ENCODE measurements at regions not wholly inside any gene's neighbourhood (a gene's known extent, or its start where the extent isn't known, plus 50 kb on each side); places are given as distances from the start of the nearest gene placed in this dataset.

- Mint-ChIP-seq H3K27ac (no peak overlapping the region), H3K36me3 (ENCODE audit: low read depth) (no peaks in the 10 kb centered on the region), H3K4me3 (no peak overlapping the region), H3K27me3 (no peaks in the 10 kb centered on the region), H3K9me3 (no peaks in the 10 kb centered on the region), H3K4me1 (ENCODE audit: low read depth) (no peaks in the 10 kb centered on the region)
- H3K4me3 ChIP-seq (ENCODE audit: low read length), result no peak overlapping the region
- no peaks in the 10 kb centered on the region for H3K4me1 ChIP-seq (ENCODE audit: insufficient read depth, low read length)
- POLR2A ChIA-PET, result no interaction called here
- no peaks in the 10 kb centered on the region for H3K36me3 ChIP-seq (ENCODE audit: insufficient read depth, low read length)
- TF ChIP-seq, protein P1, sequence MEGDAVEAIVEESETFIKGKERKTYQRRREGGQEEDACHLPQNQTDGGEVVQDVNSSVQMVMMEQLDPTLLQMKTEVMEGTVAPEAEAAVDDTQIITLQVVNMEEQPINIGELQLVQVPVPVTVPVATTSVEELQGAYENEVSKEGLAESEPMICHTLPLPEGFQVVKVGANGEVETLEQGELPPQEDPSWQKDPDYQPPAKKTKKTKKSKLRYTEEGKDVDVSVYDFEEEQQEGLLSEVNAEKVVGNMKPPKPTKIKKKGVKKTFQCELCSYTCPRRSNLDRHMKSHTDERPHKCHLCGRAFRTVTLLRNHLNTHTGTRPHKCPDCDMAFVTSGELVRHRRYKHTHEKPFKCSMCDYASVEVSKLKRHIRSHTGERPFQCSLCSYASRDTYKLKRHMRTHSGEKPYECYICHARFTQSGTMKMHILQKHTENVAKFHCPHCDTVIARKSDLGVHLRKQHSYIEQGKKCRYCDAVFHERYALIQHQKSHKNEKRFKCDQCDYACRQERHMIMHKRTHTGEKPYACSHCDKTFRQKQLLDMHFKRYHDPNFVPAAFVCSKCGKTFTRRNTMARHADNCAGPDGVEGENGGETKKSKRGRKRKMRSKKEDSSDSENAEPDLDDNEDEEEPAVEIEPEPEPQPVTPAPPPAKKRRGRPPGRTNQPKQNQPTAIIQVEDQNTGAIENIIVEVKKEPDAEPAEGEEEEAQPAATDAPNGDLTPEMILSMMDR (IDR thresholded peaks at IDR 0.05), result no peak
- CTCF ChIA-PET, result no interaction called here
- DNase-seq (no peak), ATAC-seq (ENCODE audit: poor library complexity) (no peak)
- intact Hi-C loops (cut with DNase I, micrococcal nuclease), result no loop called here
- H3K9me3 ChIP-seq (ENCODE audit: control insufficient read depth in 1 of 2, insufficient read depth in 1 of 2, low read length in 2 of 2), result no peaks in the 10 kb centered on the region
- H3K27me3 ChIP-seq (ENCODE audit: control insufficient read depth in 1 of 2, insufficient read depth in 2 of 2, low read length in 2 of 2), result no peaks in the 10 kb centered on the region
- no peak overlapping the region for H3K27ac ChIP-seq (ENCODE audit: low read depth in 1 of 2, low read length in 2 of 2)
Measured at GRCh38 chr11:28476864-28477263, 368.7 kb downstream of the METTL15 start.

- H3K9me3 ChIP-seq (ENCODE audit: control insufficient read depth in 1 of 2, insufficient read depth in 1 of 2, low read length in 2 of 2), result no peaks in the 10 kb centered on the region
- no peak overlapping the region for H3K4me3 Mint-ChIP-seq
- H3K4me3 ChIP-seq (ENCODE audit: low read length), result no peak overlapping the region
- no peaks in the 10 kb centered on the region for H3K36me3 Mint-ChIP-seq (ENCODE audit: low read depth)
- CTCF ChIA-PET, result no interaction called here
- DNase-seq (no peak), ATAC-seq (ENCODE audit: poor library complexity) (no peak)
- H3K27ac Mint-ChIP-seq, result no peak overlapping the region
- H3K9me3 Mint-ChIP-seq, result no peaks in the 10 kb centered on the region
- H3K27ac ChIP-seq (ENCODE audit: low read depth in 1 of 2, low read length in 2 of 2), result no peak overlapping the region
- no peaks in the 10 kb centered on the region for H3K36me3 ChIP-seq (ENCODE audit: insufficient read depth, low read length)
- intact Hi-C loops (cut with DNase I, micrococcal nuclease), result no loop called here
- H3K4me1 Mint-ChIP-seq (ENCODE audit: low read depth), result no peaks in the 10 kb centered on the region
- H3K27me3 Mint-ChIP-seq, result no peaks in the 10 kb centered on the region
- no peaks in the 10 kb centered on the region for H3K27me3 ChIP-seq (ENCODE audit: control insufficient read depth in 1 of 2, insufficient read depth in 2 of 2, low read length in 2 of 2)
- H3K4me1 ChIP-seq (ENCODE audit: insufficient read depth, low read length), result no peaks in the 10 kb centered on the region
- POLR2A ChIA-PET, result no interaction called here
- TF ChIP-seq, protein P1 (IDR thresholded peaks at IDR 0.05), result no peak
Measured at GRCh38 chr11:28476049-28476448, 367.9 kb downstream of the METTL15 start.

DNA sequence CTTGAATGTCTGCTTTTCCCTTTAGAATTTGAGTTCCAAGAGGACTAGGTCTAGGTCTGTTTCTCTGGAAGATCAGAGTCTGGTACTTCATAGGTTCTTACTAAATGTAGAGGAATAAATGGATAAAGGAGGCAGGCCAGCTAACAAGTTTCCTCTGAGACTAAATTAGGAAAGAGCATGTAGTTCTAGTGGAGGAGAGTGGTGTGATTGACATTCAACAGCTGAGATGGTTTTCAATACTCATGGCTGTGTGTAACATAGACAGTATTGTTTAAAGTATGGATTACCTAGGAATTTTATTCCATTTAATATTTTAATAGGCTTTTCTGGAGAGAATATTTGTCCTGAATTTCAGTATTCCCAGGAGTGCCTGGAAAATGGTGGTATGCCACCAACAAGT, 364.7 kb downstream of the METTL15 start:
- no peak overlapping the region for H3K27ac Mint-ChIP-seq
- DNase-seq, result no peak
- Histone ChIP-seq H3K27me3 (ENCODE audit: control insufficient read depth in 1 of 2, insufficient read depth in 2 of 2, low read length in 2 of 2) (no peaks in the 10 kb centered on the region), H3K9me3 (ENCODE audit: control insufficient read depth in 1 of 2, insufficient read depth in 1 of 2, low read length in 2 of 2) (no peaks in the 10 kb centered on the region), H3K4me1 (ENCODE audit: insufficient read depth, low read length) (no peaks in the 10 kb centered on the region), H3K36me3 (ENCODE audit: insufficient read depth, low read length) (no peaks in the 10 kb centered on the region), H3K27ac (ENCODE audit: low read depth in 1 of 2, low read length in 2 of 2) (no peak overlapping the region), H3K4me3 (ENCODE audit: low read length) (no peak overlapping the region)
- ChIA-PET CTCF (no interaction called here), POLR2A (no interaction called here)
- H3K4me1 Mint-ChIP-seq (ENCODE audit: low read depth), result no peaks in the 10 kb centered on the region
- H3K27me3 Mint-ChIP-seq, result no peaks in the 10 kb centered on the region
- TF ChIP-seq, protein P1 (IDR thresholded peaks at IDR 0.05), result no peak
- ATAC-seq (ENCODE audit: poor library complexity), result no peak
- H3K36me3 Mint-ChIP-seq (ENCODE audit: low read depth), result no peaks in the 10 kb centered on the region
- no peak overlapping the region for H3K4me3 Mint-ChIP-seq
- intact Hi-C loops (cut with DNase I, micrococcal nuclease), result no loop called here
- H3K9me3 Mint-ChIP-seq, result no peaks in the 10 kb centered on the region

Data from CD4-positive, alpha-beta T cell (primary cell).